Stimulated activated CD4-positive, alpha-beta T cell treated with anti-CD3 and anti-CD28 coated beads, TNF-alpha, amount 100 ng/mL, for 48 hours (primary cell): ENCODE measurements at regions not wholly inside any gene's neighbourhood (a gene's known extent, or its start where the extent isn't known, plus 50 kb on each side); places are given as distances from the start of the nearest gene placed in this dataset.
"Not testable (repeated sequence)": the region's sequence is repeated elsewhere in the genome, so short reads cannot be mapped to it uniquely, and the experiment has no call there.

Experiments used
- DNase-seq, 3 donors: peaks; one replicate each; pipeline ENCODE4 v3.0.0-alpha.2; 2020; ENCODE audit warnings: low read depth in 3 of 3

DNA sequence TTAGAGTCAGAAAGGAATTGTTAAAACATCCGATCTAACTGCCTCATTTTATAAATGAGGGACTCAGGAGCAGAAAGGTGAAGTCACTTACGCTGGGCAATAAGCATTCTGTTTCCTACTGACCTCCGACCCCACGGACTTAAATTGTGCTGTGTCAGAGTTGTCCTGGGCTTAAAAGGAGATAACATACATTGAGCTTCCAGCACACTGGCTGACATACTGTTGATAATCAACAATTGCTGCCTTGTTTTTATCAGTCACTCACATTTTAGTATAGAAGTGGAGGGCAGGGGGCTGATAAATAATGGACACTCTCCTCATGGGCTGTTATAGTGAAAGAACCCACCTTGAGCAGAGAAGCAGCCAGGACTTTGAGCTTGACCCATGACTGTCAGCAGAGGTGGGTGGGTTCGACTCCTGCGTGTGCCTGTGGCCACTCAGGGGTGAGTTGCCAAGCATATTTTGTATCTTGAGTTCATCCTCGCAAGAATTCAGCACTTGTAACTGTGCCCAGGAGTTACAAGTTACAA lies 166.5 kb upstream of the JARID2 start:
- no peak for DNase-seq

DNA sequence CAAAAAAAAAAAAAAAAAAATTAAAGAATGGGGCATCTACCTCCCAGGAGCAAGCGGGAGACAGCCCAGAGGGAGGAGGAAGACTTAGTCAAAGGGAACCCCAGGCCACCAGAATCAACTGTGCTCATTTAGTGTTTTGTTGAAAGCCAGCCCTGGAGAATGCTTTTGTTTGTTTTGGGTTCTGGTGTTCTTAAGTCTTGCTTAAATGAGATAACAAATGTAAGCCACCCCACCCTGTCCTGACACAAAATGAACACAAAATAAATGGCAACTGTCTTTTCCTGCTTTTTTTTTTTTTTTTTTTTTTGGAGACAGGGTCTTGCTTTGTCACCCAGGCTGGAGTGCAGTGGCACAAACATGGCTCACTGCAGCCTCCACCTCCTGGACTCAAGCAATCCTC lies 165.0 kb upstream of the JARID2 start:
- DNase-seq, result no peak

DNA sequence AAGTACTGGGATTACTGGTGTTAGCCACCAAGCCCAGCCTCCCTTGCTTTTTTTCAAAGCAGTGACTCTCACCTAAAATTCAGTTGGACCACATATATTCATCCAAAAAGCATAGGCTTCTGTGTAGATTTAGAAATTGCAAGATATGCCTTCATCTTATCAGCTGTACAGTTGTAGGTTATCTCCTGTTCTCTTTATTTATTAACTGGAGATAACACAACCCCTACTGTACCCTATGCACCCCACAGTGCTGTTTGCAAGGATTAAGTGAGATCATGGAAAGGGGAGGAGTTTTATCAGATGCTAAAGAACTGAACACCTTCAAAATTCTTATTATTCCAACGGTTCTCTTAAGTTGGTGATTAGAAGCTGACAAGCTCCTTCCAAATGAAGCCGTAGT lies 164.4 kb upstream of the JARID2 start:
- DNase-seq, result no peak

DNA sequence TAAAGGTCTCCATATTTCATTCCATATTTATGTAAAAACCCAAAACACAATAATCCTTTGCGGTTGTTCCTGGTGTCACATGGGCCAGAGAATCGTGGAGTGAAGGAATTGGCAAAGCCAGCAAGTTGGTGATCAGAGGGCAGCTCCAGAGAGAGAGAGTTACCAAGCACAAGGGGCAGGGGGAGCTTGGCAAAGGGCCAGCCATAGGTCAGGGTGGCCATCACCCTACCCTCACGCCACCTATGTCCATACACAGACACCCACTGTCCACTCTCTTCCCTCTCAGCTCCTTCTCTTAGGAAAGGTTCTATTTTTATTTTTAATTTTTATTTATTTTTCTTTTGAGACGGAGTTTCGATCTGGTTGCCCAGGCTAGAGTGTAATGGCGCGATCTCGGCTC lies 163.2 kb upstream of the JARID2 start:
- DNase-seq, result no peak

DNA sequence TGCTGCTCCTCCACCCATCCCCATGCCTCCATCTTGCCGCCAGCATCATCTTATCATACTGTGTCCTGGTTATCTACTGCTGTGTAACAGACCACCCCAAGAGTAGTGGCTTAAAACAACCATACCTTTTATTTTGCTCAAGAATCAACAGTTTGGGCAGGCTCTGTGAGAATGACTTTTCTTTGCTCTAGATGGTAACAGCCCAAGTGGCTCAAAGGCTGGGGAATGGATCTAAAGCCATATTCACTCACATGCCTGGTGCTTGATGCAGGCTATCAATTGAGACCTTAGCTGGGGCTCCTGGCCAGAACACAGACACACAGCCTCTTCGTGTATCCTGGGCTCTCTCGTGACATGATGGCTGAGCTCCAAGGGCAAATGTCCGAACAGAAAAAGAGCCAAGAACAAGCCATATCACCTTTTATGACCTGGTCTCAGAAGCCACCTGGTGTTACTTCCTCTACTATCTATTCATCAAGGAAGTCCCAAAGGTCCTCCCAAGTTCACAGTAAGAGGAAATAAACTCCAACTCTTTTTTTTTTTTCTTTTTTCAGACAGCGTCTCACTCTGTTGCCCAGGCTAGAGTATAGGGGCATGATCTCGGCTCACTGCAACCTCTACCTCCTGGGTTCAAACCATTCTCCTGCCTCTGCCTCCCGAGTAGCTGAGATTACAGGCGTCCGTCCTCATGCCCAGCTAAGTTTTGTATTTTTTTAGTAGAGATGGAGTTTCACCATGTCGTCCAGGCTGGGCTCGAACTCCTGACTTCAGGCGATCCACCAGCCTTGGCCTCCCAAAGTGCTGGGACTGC lies 159.3 kb upstream of the JARID2 start:
- DNase-seq, result no peak

DNA sequence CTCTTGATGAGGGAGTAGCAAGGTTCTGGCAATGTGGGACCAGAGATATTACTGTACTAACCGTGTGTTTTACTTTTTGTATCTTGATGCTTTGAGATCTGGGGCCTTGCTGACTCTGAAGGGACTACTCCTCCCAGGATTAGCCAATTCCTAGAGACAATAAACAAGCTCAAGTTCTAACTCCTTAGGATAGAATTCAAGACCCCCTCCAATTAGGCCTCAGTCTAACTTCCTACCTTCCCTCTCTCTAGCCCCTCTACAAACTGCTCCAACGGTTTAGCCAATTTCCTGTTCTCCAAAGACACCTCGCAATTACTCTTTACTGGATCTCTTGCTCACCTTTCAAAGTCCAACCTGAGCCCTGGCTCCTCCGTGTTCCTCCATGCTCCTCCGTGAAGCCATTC lies 158.7 kb upstream of the JARID2 start:
- DNase-seq, result no peak

DNA sequence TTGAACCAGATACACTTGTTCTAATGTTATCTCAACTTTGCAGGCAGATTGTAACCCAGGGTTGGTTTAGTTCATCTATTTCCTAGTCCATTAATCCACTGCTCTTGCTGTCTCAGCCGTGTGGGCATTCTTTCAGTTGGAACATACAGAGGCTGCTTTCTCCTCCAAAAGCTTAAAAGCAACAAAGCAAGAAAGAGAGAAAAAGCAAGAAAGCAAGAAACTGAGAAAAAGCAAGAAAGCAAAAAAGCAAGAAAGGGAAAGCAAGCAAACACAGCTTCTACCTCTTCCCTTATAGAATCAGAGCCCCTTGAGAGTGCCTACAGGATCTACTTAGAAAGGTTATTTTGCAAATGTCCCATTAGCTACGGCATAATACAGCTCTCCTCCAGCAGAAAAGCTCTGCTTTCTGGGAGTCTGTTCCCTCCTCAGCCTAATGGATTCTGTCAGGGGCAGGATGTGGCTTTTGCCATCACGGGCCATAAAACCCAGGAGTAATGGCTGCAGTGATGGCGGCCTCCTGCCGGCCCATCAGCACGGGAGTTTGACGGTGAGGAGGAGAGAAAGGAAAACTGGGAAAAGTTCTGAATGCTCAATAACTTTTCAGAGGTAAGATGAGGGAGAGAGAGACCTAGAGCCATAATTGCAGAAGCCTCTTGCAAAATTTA lies 156.8 kb upstream of the JARID2 start:
- DNase-seq, result no peak

DNA sequence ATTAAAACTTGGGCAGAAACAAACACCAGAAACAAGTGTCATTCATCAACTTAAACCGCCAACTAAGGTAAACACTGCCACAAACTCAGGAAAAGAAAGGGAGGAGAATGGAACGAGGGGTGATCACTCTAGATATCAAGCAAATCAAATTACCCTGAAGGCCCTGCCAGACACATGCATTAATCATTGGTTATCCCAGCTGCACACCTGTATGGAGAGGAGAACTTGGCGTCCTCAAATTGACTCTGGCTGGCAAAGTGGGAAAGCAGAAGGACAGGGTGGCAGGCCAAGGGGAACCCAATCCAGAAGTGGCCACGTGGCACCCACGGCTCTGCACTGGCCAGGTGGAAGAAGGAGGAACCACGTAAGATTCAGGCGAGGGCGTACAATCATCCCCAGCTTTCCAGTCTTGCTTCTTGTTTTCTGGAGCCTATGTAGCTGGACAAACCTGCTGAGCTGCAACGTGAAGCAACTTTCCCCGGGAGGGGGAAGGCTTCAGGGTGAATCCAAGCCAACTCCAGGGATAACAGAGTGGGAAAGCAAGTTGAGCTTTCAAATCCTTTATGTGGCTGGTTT lies 156.2 kb upstream of the JARID2 start:
- DNase-seq, result no peak

DNA sequence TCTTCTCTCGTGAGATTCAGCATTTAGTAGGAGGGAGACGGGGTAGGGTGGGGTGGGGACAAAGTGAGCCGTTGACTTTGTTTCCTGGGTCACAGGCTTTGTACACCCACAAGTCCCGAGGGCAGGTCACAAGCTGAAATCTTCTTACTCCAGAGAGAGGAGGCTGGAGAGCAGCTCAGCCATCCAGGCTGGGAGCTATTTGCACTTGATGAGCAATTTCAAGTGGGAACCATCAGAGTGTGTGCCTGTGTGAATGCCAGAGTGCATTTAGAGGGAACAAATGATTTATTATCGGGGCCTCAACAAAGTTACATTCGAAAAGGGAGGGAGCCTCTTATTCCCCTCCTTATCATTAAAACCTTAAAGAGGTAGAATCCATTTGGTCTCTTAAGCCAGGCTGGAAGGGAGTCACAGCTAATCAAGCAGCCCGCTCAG lies 155.7 kb upstream of the JARID2 start:
- no peak for DNase-seq

DNA sequence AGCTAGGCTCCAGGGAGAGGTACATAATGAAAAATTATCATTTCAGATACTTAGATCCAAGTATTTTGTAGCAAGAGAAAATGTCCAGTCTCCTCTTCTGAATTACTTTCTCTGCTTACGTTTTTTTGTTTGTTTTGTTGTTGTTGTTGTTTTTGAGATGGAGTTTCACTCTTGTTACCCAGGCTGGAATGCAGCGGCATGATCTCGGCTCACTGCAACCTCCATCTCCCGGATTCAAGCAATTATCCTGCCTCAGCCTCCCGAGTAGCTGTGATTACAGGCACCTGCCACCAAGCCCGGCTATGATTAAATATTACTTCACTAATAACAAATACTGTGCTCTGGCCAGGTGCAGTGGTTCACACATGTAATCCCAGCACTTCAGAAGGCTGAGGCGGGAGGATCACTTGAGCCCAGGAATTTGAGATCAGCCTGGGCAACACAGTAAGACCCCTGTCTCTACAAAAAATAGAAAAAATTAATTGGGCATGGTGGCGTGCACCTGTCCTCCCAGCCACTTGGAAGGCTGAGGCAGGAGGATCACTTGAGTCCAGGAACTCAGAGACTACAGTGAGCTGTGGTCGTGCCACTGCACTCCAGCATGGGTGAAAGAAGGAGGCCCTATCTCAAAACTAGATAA lies 155.0 kb upstream of the JARID2 start:
- no peak for DNase-seq

DNA sequence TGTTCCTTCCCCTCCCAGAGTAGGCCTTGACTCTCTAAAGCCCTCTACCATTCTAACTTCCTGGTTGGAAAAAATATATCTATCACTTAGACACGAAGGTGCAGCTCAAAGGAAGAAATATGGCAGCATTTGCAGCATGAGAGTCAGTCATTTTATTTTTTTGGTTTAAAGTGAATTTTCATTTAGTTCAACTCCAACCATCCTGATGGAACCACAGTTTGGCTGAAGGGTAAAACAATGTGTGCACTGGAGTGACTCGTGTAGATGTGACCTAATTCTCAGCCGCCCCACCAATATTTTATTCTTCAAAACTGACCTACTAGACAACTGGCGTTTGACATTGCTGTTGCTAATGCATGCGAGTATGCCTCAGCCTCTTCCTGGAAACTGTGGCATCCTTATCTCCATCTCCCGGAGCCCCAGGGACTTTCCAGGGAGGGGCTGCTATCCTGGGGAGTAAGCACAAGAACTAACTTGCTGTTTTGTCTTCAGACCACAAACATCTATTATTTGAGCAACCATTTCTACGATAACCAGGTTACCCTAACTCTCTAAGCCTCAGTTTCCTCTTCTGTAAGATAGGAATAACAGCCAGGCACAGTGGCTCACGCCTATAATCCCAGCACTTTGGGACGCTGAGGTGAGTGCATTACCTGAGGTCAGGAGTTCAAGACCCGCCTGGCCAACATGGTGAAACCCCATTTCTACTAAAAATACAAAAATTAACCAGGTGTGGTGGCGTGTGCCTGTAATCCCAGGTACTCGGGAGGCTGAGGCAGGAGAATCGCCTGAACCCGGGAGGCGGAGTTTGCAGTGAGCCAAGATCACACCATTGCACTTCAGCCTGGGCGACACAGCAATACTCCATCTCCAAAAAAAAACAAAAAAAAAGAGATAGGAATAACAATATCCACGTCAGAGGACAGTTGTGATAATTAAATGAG lies 148.7 kb upstream of the JARID2 start:
- no peak for DNase-seq

DNA sequence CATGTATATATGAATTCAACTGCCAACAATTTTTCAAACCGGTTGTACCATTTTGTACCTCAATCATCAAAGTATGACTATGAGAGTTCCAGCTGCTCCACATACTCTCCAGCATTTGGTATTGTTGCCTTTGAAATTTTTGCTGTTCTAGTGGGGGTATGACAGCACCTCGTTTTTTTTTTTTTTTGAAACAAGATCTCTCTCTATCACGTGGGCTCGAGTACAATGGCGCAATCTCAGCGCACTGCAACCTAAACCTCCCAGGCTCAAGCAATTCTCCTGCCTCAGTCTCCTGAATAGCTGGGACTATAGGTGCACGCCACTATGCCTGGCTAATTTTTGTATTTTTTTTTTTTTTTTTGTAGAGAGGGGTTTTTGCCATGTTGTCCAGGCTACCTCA lies 144.7 kb upstream of the JARID2 start:
- DNase-seq, result no peak

DNA sequence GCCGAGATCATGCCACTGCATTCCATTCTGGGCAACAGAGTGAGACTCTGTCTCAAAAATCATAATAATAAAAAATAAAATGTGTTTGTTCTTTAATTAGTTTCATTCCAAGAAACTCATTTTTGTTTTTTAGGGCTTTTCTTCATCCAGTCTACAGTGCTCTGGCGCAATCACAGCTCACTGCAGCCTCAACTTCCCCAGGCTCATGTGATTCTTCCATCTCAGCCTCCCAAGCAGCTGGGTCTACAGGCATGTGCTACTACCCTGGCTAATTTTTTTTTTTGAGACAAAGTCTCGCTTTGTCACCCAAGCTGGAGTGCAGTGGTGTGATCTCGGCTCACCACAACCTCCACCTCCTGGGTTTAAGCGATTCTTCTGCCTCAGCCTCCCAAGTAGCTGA lies 143.6 kb upstream of the JARID2 start:
- no peak for DNase-seq

DNA sequence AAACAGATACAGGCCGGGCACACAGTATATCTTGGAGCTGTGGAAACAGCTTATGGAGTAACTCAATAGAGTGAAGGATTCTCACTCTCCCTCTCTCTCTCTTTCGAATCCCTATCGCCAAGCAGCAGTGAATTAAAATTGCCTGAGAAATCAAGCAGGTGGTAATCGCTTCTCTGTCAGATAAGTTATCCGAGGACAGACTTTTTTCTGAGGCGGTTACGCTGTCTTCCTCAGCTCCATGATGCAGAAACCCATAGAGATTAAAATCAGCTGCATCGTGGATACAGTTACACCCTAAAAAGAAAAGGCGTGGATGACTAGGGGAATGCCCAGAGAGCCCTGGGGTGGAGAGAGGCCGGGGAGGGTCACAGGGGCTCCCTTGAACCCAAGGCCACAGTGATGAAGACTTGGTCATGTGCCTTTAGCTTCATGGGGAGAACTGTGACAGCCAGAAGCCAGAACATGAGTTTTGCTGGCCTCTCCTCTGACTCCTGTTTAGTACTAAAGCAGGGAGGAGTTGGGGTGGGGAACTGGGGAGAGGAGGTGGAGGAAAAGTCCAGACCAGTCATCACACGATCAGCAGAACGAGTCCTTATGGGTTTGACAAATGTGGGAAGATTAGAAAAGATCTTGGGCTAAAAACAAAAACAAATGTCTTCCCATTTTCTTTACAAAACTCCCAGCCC lies 138.8 kb upstream of the JARID2 start:
- DNase-seq, result no peak

DNA sequence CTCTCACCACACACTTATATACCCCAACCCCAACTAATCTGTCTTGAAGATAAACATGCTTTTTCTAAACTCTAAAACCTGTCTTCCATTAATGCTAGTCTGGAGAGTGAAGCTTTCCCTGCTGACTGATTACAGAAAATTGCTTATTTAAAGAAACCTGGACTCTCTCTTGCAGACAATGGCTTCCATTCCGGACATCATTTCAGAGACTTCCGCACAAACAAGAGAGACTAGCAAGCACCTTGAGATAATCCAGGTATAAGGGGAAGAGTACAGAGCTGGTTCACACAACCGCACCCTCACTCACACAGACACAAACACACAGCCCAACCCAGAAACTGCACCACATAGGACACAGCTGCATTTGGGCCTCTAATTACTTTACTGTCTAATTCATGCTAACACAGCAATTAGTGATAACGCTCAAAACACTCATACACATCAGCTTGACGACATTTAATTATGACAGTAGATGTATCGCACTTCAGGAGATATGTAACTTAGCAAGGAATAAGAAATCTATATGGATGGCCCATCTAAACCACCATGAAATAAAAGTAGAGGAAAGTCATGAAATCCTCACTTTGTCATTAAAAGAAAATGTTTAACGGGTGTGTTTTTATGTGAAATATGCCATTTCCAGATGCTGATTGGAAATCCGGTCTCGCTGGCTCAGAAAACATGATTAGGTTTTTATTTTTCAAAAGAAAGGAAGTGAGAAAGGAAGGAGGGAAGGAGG lies 138.1 kb upstream of the JARID2 start:
- no peak for DNase-seq

DNA sequence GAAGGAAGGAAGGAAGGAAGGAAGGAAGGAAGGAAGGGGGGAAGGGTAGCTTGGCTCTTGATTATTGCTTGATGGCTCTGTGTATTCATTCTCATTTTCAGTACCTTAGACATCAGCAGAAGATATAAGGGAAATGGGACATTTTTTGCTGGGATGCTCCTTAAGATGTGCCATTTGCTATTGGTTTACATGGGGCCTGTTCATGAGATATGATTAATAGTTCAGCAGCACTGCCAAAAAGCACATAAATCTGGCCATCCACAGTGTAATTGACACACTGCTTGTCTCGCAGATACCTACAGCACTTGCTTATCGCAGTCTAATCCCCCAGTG lies 137.5 kb upstream of the JARID2 start:
- DNase-seq, result no peak

DNA sequence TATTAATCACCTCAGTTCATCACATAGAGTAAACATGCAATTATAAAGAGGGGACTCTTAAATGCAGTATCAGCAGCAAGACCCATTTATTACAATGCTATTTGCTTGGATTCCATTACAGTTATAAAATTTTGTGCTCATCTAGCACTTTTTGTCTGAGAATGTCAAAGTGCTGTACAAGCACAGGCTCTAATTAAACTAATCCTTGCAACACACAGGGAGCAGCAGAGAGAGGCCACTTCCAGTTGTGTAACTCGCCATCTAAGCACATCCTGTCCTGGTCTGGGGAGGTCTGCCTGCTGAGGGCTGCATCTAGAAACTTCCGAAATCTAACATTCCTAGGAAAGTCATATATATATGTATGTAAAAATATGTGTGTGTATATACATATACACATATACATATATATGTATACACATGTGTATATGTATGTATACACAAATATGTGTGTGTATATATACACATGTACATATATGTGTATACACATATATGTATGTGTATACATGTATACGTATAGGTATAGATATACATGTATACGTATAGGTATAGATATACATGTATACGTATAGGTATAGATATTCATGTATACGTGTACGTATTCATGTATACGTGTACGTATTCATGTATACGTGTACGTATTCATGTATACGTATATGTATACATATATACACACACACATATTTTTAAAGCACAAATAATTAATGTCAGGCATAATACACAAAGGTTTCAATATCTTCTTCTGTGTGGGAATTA lies 136.4 kb upstream of the JARID2 start:
- DNase-seq, result no peak

DNA sequence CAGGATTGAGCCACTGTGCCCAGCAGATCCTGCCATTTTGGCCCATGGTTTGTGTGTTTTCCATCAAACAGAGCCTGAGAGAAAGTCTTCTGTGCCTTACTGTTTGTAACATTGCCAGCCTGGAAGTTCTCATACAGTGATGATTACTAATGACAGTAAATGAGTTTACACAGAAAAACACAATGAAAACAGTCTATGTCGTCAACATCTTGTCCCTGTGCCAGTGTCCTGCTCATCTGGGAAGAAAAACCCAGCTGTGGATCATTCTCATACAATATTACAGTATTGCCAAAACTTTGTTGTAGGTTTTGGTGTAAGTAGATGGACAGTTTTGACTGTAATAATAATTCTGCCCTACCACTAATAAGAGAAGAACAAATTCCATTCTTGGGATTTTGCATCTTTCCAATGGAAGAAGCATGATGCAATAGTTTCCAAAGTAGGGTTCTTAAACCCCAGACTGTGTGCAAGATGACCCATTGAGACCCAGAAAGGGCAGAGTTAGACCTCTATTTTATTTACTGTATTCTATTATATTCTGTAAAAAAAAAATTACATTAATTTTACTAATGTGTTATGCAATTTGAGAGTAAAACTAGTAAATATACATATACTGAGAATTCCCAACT lies 135.0 kb upstream of the JARID2 start:
- DNase-seq, result no peak

DNA sequence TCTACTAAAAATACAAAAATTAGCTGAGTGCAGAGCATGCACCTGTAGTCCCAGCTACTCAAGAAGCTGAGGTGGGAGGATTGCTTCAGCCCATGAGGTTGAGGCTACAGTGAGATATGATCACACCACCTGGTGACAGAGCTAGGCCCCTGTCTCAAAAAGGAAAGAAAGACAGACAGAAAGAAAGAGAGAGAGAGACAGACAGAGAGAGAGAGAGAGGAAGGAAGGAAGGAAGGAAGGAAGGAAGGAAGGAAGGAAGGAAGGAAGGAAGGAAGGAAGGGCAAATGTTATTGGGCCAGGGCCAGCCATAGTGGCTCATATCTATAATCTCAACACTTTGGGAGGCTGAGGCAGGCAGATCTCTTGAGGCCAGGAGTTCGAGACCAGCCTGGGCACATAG lies 134.3 kb upstream of the JARID2 start:
- not testable (repeated sequence) for DNase-seq
